Liver (tissue), 3 donors: ENCODE measurements at regions not wholly inside any gene's neighbourhood (a gene's known extent, or its start where the extent isn't known, plus 50 kb on each side); places are given as distances from the start of the nearest gene placed in this dataset.
"Not testable (repeated sequence)": the region's sequence is repeated elsewhere in the genome, so short reads cannot be mapped to it uniquely, and the experiment has no call there.

ENCODE experiments used
- ATF3 ChIP-seq: IDR thresholded peaks from 2 replicates; pipeline ENCODE4 v1.6.1; 2016; ENCODE audit warnings: antibody characterized with exemption
- CTCF ChIP-seq: fragments of 150-350 bp; IDR thresholded peaks from 2 replicates; pipeline ENCODE4 v1.5.1; 2017; ENCODE audit warnings: improper control_type of control experiment, low read depth, low read length; ENCODE audit not compliant: missing input control
- EGR1 ChIP-seq, 2 donors: IDR thresholded peaks; 2 replicates each; pipeline ENCODE4 v1.6.1; 2016 to 2018; ENCODE audit warnings: antibody characterized with exemption in 2 of 2, low read depth in 2 of 2
- HNF4G ChIP-seq: IDR thresholded peaks from 2 replicates; pipeline ENCODE4 v1.6.1; 2016; ENCODE audit warnings: antibody characterized with exemption
- RAD21 ChIP-seq, 2 donors: IDR thresholded peaks; 2 replicates each; pipeline ENCODE4 v1.6.1; 2016; ENCODE audit warnings: antibody characterized with exemption in 2 of 2, mild to moderate bottlenecking in 2 of 2
- donor health status: healthy.
- donor health status: healthy.

- not testable (repeated sequence) for TF ChIP-seq ATF3; EGR1 (IDR thresholded peaks at IDR 0.05; ENCODE audit: low read depth in 2 of 2); CTCF; RAD21 (IDR thresholded peaks at IDR 0.05); HNF4G
These were observed 388.8 kb upstream of the FAR2 start for GRCh38 chr12:28760040-28760903.
